ENCODE measurements at regions not wholly inside any gene's neighbourhood (a gene's known extent, or its start where the extent isn't known, plus 50 kb on each side); places are given as distances from the start of the nearest gene placed in this dataset.

DNA sequence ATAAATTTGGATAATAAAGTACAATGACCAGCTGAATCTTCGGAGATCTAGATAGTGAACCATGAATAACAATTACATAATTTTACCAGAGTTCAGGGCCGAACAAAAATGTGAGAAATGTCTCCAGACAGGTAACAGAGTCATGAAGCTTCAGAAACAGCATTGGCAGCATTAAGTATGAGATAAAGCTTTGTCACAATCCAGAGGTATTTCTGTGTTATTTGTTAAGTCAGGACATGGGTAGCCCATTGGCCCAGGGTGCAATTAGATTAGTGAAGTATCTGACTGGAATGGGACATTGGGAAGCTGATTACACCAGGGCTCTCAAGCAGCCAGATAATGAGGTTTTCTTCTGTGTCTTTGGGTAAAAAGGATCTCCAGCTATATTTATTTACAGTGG, 184.2 kb upstream of the PPP1R3A start:
- TF ChIP-seq GATA2 (IDR thresholded peaks at IDR 0.05; ENCODE audit: low read depth, low read length) (no peak), GATA3 (IDR thresholded peaks at IDR 0.05; ENCODE audit: low read depth, low read length) (no peak)

Measured in SH-SY5Y (cell line).